BJ (cell line): ENCODE measurements at regions not wholly inside any gene's neighbourhood (a gene's known extent, or its start where the extent isn't known, plus 50 kb on each side); places are given as distances from the start of the nearest gene placed in this dataset.

Experiments used
- CTCF ChIA-PET: fragments of 350-600 bp; formaldehyde crosslinking; extraction: SDS; loops from one replicate; lab custom pipeline; 2021; ENCODE audit warnings: antibody characterized with exemption, inconsistent platforms; lab: Yijun Ruan, JAX
- POLR2A ChIA-PET: fragments of 300-600 bp; sonication (Branson Sonifier 250); formaldehyde crosslinking; extraction: SDS; loops from one replicate; lab custom pipeline; 2021; ENCODE audit warnings: antibody characterized with exemption; lab: Charles Lee
- DNase-seq: peaks from one replicate; pipeline ENCODE4 v3.0.0-alpha.2; 2011; ENCODE audit warnings: low read depth
- H3K27me3 ChIP-seq: 2 replicates; pipeline ENCODE4 v1.6.0; 2011; ENCODE audit warnings: low read length; ENCODE audit not compliant: control insufficient read depth, insufficient read depth
- H3K36me3 ChIP-seq: 2 replicates; pipeline ENCODE4 v1.5.1; 2011; ENCODE audit warnings: low read length; ENCODE audit not compliant: control insufficient read depth, insufficient read depth
- H3K4me3 ChIP-seq: 2 replicates; pipeline ENCODE4 v1.5.1; 2011; ENCODE audit warnings: low read depth, mild to moderate bottlenecking, control low read depth, low read length
- CTCF ChIP-seq: IDR thresholded peaks from 2 replicates; pipeline ENCODE4 v1.5.1; 2011; ENCODE audit warnings: low read depth, mild to moderate bottlenecking, control low read depth, inconsistent platforms, low read length, moderate library complexity; ENCODE audit not compliant: insufficient read depth

- DNase-seq = no peak
- no peak overlapping the region for H3K4me3 ChIP-seq
- CTCF ChIA-PET = interaction anchor here (0.6 to 1.0 kb wide), 4 partner anchors 10 to 149 kb away, joined by 3 to 4 read pairs (median 3); no protein-coding TSS in a partner anchor
- no peak for TF ChIP-seq CTCF
- H3K27me3 ChIP-seq = no peaks in the 10 kb centered on the region
- H3K36me3 ChIP-seq = no peaks in the 10 kb centered on the region
- POLR2A ChIA-PET = no interaction called here
Measured at GRCh38 chr14:65815127-65815526, 402.6 kb downstream of the FUT8 start.

DNA sequence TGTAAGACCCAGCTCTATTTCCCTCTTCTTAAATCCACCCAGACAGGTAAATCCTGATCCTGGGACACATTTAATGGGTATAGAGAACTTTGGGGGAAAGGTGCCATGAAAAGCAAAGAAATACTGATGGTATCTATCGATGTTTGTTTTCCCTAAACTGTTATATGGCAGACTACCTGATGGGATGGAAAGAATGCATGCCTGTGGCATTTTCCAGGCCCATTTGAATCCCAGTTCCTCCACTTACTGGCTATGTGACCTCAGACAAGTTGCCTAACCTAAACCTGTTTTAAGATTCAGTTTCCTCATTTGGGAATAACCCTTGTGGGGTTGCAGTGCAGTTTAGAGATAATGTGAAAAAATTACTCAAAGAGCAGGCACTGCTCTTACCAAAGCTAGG lies 404.5 kb downstream of the FUT8 start:
- no peaks in the 10 kb centered on the region for H3K36me3 ChIP-seq
- POLR2A ChIA-PET = no interaction called here
- no peak overlapping the region for H3K4me3 ChIP-seq
- H3K27me3 ChIP-seq = no peaks in the 10 kb centered on the region
- CTCF ChIA-PET = no interaction called here
- no peak for DNase-seq
- TF ChIP-seq CTCF = no peak

- CTCF ChIA-PET = interaction anchor here (1.3 to 1.8 kb wide), 2 partner anchors 404 to 656 kb away, joined by 5 to 7 read pairs; no protein-coding TSS in a partner anchor
- TF ChIP-seq CTCF = no peak
- no peaks in the 10 kb centered on the region; the same call in 1 of the 2 replicates for H3K27me3 ChIP-seq
- no peak overlapping the region for H3K4me3 ChIP-seq
- no peak for DNase-seq
- POLR2A ChIA-PET = no interaction called here
- H3K36me3 ChIP-seq = no peaks in the 10 kb centered on the region
Measured at GRCh38 chr14:65819569-65819968, 407.0 kb downstream of the FUT8 start.

DNA sequence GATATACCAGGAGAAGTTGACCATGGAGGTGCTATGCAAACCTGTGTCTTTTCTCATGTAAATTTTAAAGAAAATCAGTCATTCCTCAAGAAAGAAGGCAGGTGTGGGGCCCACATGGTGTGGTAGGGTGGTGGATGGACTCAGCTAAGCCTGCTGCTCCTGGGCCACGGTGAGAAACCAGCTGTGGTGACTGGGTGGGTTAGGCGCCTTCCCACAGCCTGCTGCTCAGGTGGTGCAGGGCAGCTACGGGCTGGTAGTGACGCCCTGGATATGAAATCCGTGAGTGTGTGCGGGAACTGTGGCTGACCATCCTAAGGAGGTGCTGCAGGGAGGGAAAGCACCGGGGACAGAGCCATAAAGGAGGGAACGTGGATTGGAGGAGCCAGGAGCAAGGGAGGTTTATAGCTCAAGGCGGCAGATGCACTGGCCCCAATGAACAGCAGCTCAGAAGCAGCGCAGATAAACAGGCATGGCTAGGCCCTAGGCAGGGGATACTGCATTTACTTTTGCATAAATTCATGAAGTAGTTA lies 408.8 kb downstream of the FUT8 start:
- ChIA-PET CTCF (interaction anchor here (0.6 to 1.8 kb wide), 5 partner anchors 10 to 657 kb away, joined by 3 to 7 read pairs (median 3); no protein-coding TSS in a partner anchor), POLR2A (no interaction called here)

More for the DNA sequence above, 408.8 kb downstream of the FUT8 start:
- Histone ChIP-seq H3K4me3 (no peak overlapping the region), H3K36me3 (no peaks in the 10 kb centered on the region), H3K27me3 (peaks cover 6% of the 10 kb centered on the region; the same call in 1 of the 2 replicates)
- TF ChIP-seq CTCF = no peak
- no peak for DNase-seq
